OCI-LY3 (cell line): ENCODE measurements at regions not wholly inside any gene's neighbourhood (a gene's known extent, or its start where the extent isn't known, plus 50 kb on each side); places are given as distances from the start of the nearest gene placed in this dataset.
"Not testable (repeated sequence)": the region's sequence is repeated elsewhere in the genome, so short reads cannot be mapped to it uniquely, and the experiment has no call there.

Source experiments
- CTCF ChIP-seq: fragments of 200-600, 300-600 bp; sonication (generic); IDR thresholded peaks from 2 replicates; pipeline ENCODE4 v1.5.1; 2014; ENCODE audit warnings: antibody characterized with exemption, low read length, low read depth
- EZH2phosphoT487 ChIP-seq: fragments of 200-600 bp; shearing (Covaris generic); IDR thresholded peaks from 2 replicates; pipeline ENCODE4 v1.6.1; 2018; ENCODE audit warnings: antibody characterized with exemption, mixed run types, low read depth

- not testable (repeated sequence) for TF ChIP-seq CTCF, EZH2phosphoT487
These were observed 762.6 kb downstream of the CENPC start for GRCh38 chr4:66782751-66783150.
